ENCODE measurements at regions not wholly inside any gene's neighbourhood (a gene's known extent, or its start where the extent isn't known, plus 50 kb on each side); places are given as distances from the start of the nearest gene placed in this dataset.

DNA sequence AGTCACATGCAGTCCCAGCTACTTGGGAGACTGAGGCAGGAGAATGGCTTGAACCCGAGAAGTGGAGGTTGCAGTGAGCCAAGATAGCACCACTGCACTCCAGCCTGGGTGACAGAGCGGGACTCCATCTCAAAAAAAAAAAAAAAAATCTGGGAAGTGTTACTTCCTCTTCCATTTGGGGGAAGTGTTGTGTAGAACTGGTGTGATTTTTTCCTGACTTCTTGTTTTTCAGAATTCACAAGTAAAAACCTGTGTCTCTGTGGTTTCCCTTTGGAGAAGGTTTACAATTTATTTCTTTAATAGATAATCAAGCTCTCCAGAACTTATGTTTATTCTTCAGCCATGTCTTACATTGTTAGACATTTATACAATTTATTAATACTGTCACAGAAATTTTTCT is 396.1 kb downstream of the BRD1 start:
- TF ChIP-seq, protein P1, sequence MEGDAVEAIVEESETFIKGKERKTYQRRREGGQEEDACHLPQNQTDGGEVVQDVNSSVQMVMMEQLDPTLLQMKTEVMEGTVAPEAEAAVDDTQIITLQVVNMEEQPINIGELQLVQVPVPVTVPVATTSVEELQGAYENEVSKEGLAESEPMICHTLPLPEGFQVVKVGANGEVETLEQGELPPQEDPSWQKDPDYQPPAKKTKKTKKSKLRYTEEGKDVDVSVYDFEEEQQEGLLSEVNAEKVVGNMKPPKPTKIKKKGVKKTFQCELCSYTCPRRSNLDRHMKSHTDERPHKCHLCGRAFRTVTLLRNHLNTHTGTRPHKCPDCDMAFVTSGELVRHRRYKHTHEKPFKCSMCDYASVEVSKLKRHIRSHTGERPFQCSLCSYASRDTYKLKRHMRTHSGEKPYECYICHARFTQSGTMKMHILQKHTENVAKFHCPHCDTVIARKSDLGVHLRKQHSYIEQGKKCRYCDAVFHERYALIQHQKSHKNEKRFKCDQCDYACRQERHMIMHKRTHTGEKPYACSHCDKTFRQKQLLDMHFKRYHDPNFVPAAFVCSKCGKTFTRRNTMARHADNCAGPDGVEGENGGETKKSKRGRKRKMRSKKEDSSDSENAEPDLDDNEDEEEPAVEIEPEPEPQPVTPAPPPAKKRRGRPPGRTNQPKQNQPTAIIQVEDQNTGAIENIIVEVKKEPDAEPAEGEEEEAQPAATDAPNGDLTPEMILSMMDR (IDR thresholded peaks at IDR 0.05; ENCODE audit: insufficient read depth, low read length), result no peak
- TF ChIP-seq SPI1 (IDR thresholded peaks at IDR 0.05; ENCODE audit: borderline replicate concordance, low read depth) (peak; percentile 59; the same call in 1 of the 2 replicates), POLR2AphosphoS5 (IDR thresholded peaks at IDR 0.05; ENCODE audit: low read depth) (no peak), GABPA (IDR thresholded peaks at IDR 0.05; ENCODE audit: low read depth) (no peak)

Data from HL-60 (cell line).